ENCODE measurements at regions not wholly inside any gene's neighbourhood (a gene's known extent, or its start where the extent isn't known, plus 50 kb on each side); places are given as distances from the start of the nearest gene placed in this dataset.
A peak's percentile ranks its signal among the peaks of the same experiment; 100 is the strongest.
"Not testable (repeated sequence)": the region's sequence is repeated elsewhere in the genome, so short reads cannot be mapped to it uniquely, and the experiment has no call there.

DNA sequence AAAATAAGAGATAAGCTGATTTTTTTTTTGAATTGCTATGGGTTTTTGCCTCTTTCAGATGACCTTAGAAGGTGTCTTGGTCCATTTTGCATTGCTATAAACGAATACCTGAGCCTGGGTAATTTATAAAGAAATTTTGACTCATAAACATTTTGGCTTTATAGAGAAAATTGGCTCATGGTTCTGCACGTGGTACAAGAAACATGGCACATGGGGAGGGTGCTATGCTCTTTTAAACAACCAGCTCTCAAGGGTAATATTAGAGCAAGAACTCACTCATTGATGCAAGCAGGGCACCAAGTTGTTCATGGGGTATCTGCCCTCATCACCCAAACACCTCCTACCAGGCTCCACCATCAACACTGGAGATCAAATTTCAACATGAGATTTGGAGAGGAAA, 408.8 kb downstream of the NUP35 start:
- WGBS, 3 donors: 47 to 80% (median 61%) methylated on average over 2 of the region's 2 CpGs
- no peaks in the 10 kb centered on the region for H3K9me3 ChIP-seq (ENCODE audit: control insufficient read depth in 2 of 2, insufficient read depth in 1 of 2, low read depth in 1 of 2, low read length in 1 of 2)
- H3K4me1 ChIP-seq (ENCODE audit: control insufficient read depth in 3 of 3, insufficient read depth in 2 of 3, low read depth in 1 of 3, low read length in 2 of 3): peaks cover 0 to 2% (median 0%) of the 10 kb centered on the region in 3 donors
- FAIRE-seq (no peak), DNase-seq (no peak)
- no peaks in the 10 kb centered on the region for H3K36me3 ChIP-seq (ENCODE audit: control insufficient read depth in 3 of 3, insufficient read depth in 2 of 3, low read depth in 1 of 3, low read length in 3 of 3)
- no peak overlapping the region for H3K27ac ChIP-seq (ENCODE audit: low read depth in 1 of 3, low read length in 2 of 3)
- no peak overlapping the region for H3K4me3 ChIP-seq (ENCODE audit: low read depth in 1 of 3, low read length in 3 of 3)
- H3K27me3 ChIP-seq (ENCODE audit: control insufficient read depth in 3 of 3, insufficient read depth in 3 of 3, low read length in 3 of 3): no peaks in the 10 kb centered on the region

DNA sequence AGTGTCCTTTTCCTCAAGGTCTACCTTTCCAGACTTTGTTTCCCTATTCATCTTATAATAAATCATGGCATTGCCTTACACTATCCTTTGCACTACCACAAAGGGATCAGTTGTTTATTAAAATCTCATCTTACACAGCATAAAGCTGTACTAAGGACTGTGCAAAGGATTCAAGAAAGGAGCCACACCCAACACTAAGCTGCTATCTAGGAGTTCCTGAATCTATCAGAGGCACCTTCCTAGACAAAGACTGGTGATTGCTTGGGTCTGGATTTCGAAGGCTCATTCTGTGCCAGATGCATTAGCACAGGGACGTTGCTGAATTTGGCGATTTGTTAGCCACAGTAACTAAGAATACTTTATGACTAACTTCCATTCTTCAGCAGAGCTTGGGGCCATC, 412.0 kb downstream of the NUP35 start:
- Histone ChIP-seq H3K9me3 (ENCODE audit: control insufficient read depth in 2 of 2, insufficient read depth in 1 of 2, low read depth in 1 of 2, low read length in 1 of 2) (no peaks in the 10 kb centered on the region), H3K27me3 (ENCODE audit: control insufficient read depth in 3 of 3, insufficient read depth in 3 of 3, low read length in 3 of 3) (no peaks in the 10 kb centered on the region), H3K27ac (ENCODE audit: low read depth in 1 of 3, low read length in 2 of 3) (no peak overlapping the region), H3K36me3 (ENCODE audit: control insufficient read depth in 3 of 3, insufficient read depth in 2 of 3, low read depth in 1 of 3, low read length in 3 of 3) (no peaks in the 10 kb centered on the region), H3K4me1 (ENCODE audit: control insufficient read depth in 3 of 3, insufficient read depth in 2 of 3, low read depth in 1 of 3, low read length in 2 of 3) (peaks cover 0 to 4% (median 0%) of the 10 kb centered on the region in 3 donors), H3K4me3 (ENCODE audit: low read depth in 1 of 3, low read length in 3 of 3) (no peak overlapping the region)
- peak in 1 of 2 donors; percentile 14 for DNase-seq
- WGBS, 3 donors: 68 to 74% (median 69%) methylated on average over 3 of the region's 3 CpGs
- FAIRE-seq: no peak

DNA sequence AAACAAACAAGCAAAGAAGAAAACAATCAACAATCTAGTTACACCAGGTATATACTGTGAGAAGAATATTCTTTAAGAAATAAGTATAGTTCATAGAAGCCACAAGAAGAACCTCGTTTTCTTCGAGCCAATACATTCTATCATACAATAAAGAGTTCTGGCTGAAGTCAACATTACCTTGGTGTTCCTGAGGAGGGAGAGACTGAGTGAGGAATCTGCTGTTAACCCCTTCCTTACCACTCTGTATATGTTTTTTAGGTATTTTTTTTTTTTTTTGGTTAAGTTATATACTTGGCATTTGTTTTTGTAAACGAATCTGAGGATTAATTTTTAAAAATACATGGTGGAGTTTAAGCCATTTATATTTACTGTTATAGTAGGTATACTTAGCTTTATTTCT, 412.5 kb downstream of the NUP35 start:
- no peak overlapping the region for H3K4me3 ChIP-seq (ENCODE audit: low read depth in 1 of 3, low read length in 3 of 3)
- FAIRE-seq: no peak
- no peaks in the 10 kb centered on the region for H3K36me3 ChIP-seq (ENCODE audit: control insufficient read depth in 3 of 3, insufficient read depth in 2 of 3, low read depth in 1 of 3, low read length in 3 of 3)
- 89 to 92% (median 91%) methylated on average over 3 of the region's 3 CpGs for WGBS, 3 donors
- H3K9me3 ChIP-seq (ENCODE audit: control insufficient read depth in 2 of 2, insufficient read depth in 1 of 2, low read depth in 1 of 2, low read length in 1 of 2): no peaks in the 10 kb centered on the region
- H3K27ac ChIP-seq (ENCODE audit: low read depth in 1 of 3, low read length in 2 of 3): no peak overlapping the region
- no peak for DNase-seq
- no peaks in the 10 kb centered on the region for H3K27me3 ChIP-seq (ENCODE audit: control insufficient read depth in 3 of 3, insufficient read depth in 3 of 3, low read length in 3 of 3)
- H3K4me1 ChIP-seq (ENCODE audit: control insufficient read depth in 3 of 3, insufficient read depth in 2 of 3, low read depth in 1 of 3, low read length in 2 of 3): peaks cover 0 to 8% (median 0%) of the 10 kb centered on the region in 3 donors

DNA sequence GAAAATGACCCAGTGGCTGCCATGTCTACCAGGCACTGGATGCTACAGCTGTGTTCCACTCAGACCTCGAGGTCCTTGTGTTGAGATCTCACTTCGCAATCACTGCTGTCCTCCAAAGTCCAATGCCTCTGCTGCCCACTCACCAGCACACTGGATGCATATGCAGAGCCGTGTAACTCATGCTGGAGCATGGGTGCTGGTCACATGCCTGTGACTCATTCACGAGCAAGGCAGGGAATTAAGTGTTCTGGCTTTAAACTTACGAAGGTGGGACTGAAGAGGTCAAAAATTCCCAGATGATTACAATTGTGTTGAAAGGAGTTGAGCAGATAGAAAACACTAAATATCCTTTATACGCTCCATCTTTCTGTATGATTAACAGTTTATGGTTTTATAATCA, 417.5 kb downstream of the NUP35 start:
- Histone ChIP-seq H3K9me3 (ENCODE audit: control insufficient read depth in 2 of 2, insufficient read depth in 1 of 2, low read depth in 1 of 2, low read length in 1 of 2) (peaks cover 0 to 13% of the 10 kb centered on the region in 2 donors), H3K4me1 (ENCODE audit: control insufficient read depth in 3 of 3, insufficient read depth in 2 of 3, low read depth in 1 of 3, low read length in 2 of 3) (peaks cover 0 to 21% (median 2%) of the 10 kb centered on the region in 3 donors), H3K36me3 (ENCODE audit: control insufficient read depth in 3 of 3, insufficient read depth in 2 of 3, low read depth in 1 of 3, low read length in 3 of 3) (peaks cover 0 to 3% (median 0%) of the 10 kb centered on the region in 3 donors), H3K4me3 (ENCODE audit: low read depth in 1 of 3, low read length in 3 of 3) (no peak overlapping the region), H3K27me3 (ENCODE audit: control insufficient read depth in 3 of 3, insufficient read depth in 3 of 3, low read length in 3 of 3) (no peaks in the 10 kb centered on the region), H3K27ac (ENCODE audit: low read depth in 1 of 3, low read length in 2 of 3) (peak overlapping the region in 1 of 3 donors; percentile 86)
- FAIRE-seq (no peak), DNase-seq (peak; percentile 82 to 93)
- WGBS, 3 donors: 15 to 62% (median 47%) methylated on average over 6 of the region's 6 CpGs

DNA sequence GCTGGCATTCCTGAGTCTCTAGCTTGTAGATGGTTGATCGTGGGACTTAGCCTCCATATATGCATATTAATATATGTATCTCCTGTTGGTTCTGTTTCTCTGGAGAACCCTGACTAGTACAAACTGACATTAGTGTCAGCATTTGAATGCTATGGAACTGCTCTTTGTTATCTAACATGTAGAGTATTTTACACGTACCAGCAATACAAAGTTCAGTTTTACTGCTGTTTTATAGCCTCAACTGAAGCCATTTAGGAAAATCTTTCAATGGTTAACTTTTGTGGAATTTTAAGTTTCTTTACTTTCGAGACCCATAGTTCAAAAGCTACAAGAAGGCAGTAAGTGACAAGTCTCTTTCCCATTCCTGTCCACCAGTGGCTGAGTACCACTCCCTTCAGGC, 418.4 kb downstream of the NUP35 start:
- H3K9me3 ChIP-seq (ENCODE audit: control insufficient read depth in 2 of 2, insufficient read depth in 1 of 2, low read depth in 1 of 2, low read length in 1 of 2): peaks cover 0 to 16% of the 10 kb centered on the region in 2 donors
- H3K27me3 ChIP-seq (ENCODE audit: control insufficient read depth in 3 of 3, insufficient read depth in 3 of 3, low read length in 3 of 3): no peaks in the 10 kb centered on the region
- no peak overlapping the region for H3K4me3 ChIP-seq (ENCODE audit: low read depth in 1 of 3, low read length in 3 of 3)
- WGBS, 3 donors: 12 to 61% (median 32%) methylated on average over 3 of the region's 3 CpGs
- peaks cover 0 to 19% (median 2%) of the 10 kb centered on the region in 3 donors for H3K4me1 ChIP-seq (ENCODE audit: control insufficient read depth in 3 of 3, insufficient read depth in 2 of 3, low read depth in 1 of 3, low read length in 2 of 3)
- peaks cover 0 to 3% (median 0%) of the 10 kb centered on the region in 3 donors for H3K36me3 ChIP-seq (ENCODE audit: control insufficient read depth in 3 of 3, insufficient read depth in 2 of 3, low read depth in 1 of 3, low read length in 3 of 3)
- peak; percentile 70 to 82 for DNase-seq
- H3K27ac ChIP-seq (ENCODE audit: low read depth in 1 of 3, low read length in 2 of 3): peak overlapping the region; percentile 24 to 86 (median 55)
- no peak for FAIRE-seq

DNA sequence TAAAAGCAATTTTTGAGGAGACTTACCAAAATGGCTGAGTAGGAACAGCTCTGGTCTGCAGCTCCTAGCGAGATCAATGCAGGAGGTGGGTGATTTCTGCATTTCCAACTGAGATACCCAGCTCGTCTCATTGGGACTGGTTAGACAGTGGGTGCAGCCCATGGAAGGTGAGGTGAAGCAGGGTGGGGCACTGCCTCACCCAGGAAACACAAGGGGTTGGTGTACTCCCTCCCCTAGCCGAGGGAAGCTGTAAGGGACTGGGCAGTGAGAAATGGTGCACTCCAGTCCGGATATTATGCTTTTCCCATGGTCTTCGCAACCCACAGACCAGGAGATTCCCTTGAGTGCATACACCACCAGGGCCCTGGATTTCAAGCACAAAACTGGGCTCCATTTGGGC, 419.0 kb downstream of the NUP35 start:
- 49 to 74% (median 61%) methylated on average over 5 of the region's 5 CpGs for WGBS, 3 donors
- DNase-seq (peak in 1 of 2 donors; percentile 35), FAIRE-seq (no peak)
- H3K36me3 ChIP-seq (ENCODE audit: control insufficient read depth in 3 of 3, insufficient read depth in 2 of 3, low read depth in 1 of 3, low read length in 3 of 3): peaks cover 0 to 3% (median 0%) of the 10 kb centered on the region in 3 donors
- H3K9me3 ChIP-seq (ENCODE audit: control insufficient read depth in 2 of 2, insufficient read depth in 1 of 2, low read depth in 1 of 2, low read length in 1 of 2): peaks cover 0 to 16% of the 10 kb centered on the region in 2 donors
- H3K4me1 ChIP-seq (ENCODE audit: control insufficient read depth in 3 of 3, insufficient read depth in 2 of 3, low read depth in 1 of 3, low read length in 2 of 3): peaks cover 0 to 19% (median 2%) of the 10 kb centered on the region in 3 donors
- no peaks in the 10 kb centered on the region for H3K27me3 ChIP-seq (ENCODE audit: control insufficient read depth in 3 of 3, insufficient read depth in 3 of 3, low read length in 3 of 3)
- peak overlapping the region in 1 of 3 donors; percentile 73 for H3K27ac ChIP-seq (ENCODE audit: low read depth in 1 of 3, low read length in 2 of 3)
- no peak overlapping the region for H3K4me3 ChIP-seq (ENCODE audit: low read depth in 1 of 3, low read length in 3 of 3)

DNA sequence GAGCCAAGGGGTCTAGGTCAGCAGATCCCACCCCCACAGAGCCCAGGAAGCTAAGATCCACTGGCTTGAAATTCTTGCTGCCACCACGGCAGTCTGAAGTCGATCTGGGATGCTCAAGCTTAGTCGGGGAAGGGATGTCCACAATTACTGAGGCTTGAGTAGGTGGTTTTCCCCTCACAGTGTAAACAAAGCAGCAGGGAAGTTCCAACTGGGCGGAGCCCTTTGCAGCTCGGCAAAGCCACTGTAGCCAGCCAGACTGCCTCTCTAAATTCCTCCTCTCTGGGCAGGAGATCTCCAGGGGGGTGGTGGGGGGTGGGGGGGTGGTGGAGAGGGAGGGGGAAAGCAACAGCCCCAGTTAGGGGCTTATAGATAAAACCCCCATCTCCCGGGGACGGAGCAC, 419.5 kb downstream of the NUP35 start:
- Histone ChIP-seq H3K36me3 (ENCODE audit: control insufficient read depth in 3 of 3, insufficient read depth in 2 of 3, low read depth in 1 of 3, low read length in 3 of 3) (peaks cover 0 to 3% (median 0%) of the 10 kb centered on the region in 3 donors), H3K27me3 (ENCODE audit: control insufficient read depth in 3 of 3, insufficient read depth in 3 of 3, low read length in 3 of 3) (no peaks in the 10 kb centered on the region), H3K4me3 (ENCODE audit: low read depth in 1 of 3, low read length in 3 of 3) (no peak overlapping the region), H3K27ac (ENCODE audit: low read depth in 1 of 3, low read length in 2 of 3) (peak overlapping the region in 1 of 3 donors; percentile 73), H3K9me3 (ENCODE audit: control insufficient read depth in 2 of 2, insufficient read depth in 1 of 2, low read depth in 1 of 2, low read length in 1 of 2) (peaks cover 0 to 16% of the 10 kb centered on the region in 2 donors), H3K4me1 (ENCODE audit: control insufficient read depth in 3 of 3, insufficient read depth in 2 of 3, low read depth in 1 of 3, low read length in 2 of 3) (peaks cover 0 to 19% (median 2%) of the 10 kb centered on the region in 3 donors)
- DNase-seq: peak; percentile 17 to 30
- 25 to 50% (median 46%) methylated on average over 7 of the region's 7 CpGs for WGBS, 3 donors
- FAIRE-seq: no peak

DNA sequence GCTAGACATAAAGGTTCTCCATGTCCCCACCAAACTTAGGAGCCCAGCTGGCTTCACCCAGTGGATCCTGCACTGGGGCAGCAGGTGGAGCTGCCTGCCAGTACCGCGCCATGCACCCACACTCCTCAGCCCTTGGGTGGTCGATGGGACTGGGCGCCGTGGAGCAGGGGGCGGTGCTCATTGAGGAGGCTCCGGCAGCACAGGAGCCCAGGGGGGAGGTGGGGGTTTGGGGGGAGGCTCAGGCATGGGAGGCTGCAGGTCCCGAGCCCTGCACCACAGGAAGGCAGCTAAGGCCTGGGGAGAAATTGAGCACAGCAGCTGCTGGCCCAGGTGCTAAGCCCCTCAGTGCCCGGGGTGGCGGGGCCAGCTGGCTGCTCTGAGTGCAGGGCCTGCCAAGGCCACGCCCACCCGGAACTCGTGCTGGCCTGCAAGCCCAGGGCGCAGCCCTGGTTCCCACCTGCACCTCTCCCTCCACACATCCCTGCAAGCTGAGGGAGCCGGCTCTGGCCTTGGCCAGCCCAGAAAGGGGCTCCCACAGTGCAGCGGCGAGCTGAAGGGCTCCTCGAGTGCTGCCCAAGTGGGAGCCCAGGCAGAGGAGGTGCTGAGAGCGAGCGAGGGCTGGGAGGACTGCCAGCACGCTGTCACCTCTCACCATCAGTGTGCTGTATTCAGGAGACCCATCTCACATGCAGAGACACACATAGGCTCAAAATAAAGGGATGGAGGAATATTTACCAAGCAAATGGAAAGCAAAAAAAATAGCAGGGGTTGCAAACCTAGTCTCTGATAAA, 422.5 kb downstream of the NUP35 start:
- 80 to 92% (median 86%) methylated on average over 17 to 21 of the region's 21 CpGs for WGBS, 3 donors
- DNase-seq; H3K4me3 ChIP-seq (ENCODE audit: low read depth in 1 of 3, low read length in 3 of 3); H3K36me3 ChIP-seq (ENCODE audit: control insufficient read depth in 3 of 3, insufficient read depth in 2 of 3, low read depth in 1 of 3, low read length in 3 of 3); FAIRE-seq; H3K27ac ChIP-seq (ENCODE audit: low read depth in 1 of 3, low read length in 2 of 3); H3K27me3 ChIP-seq (ENCODE audit: control insufficient read depth in 3 of 3, insufficient read depth in 3 of 3, low read length in 3 of 3): not testable (repeated sequence)
- peaks cover 0 to 18% of the 10 kb centered on the region in 2 donors for H3K9me3 ChIP-seq (ENCODE audit: control insufficient read depth in 2 of 2, insufficient read depth in 1 of 2, low read depth in 1 of 2, low read length in 1 of 2)
- H3K4me1 ChIP-seq (ENCODE audit: control insufficient read depth in 3 of 3, insufficient read depth in 2 of 3, low read depth in 1 of 3, low read length in 2 of 3): peaks cover 0 to 12% (median 2%) of the 10 kb centered on the region in 3 donors
